Stimulated activated CD8-positive, alpha-beta memory T cell treated with anti-CD3 and anti-CD28 coated beads, Interleukin-12 subunit alpha, Interleukin-12 subunit beta, amount 100 ng/mL, for 4 hours (primary cell): ENCODE measurements at regions not wholly inside any gene's neighbourhood (a gene's known extent, or its start where the extent isn't known, plus 50 kb on each side); places are given as distances from the start of the nearest gene placed in this dataset.
"Not testable (repeated sequence)": the region's sequence is repeated elsewhere in the genome, so short reads cannot be mapped to it uniquely, and the experiment has no call there.

ENCODE experiments used
- DNase-seq: peaks from one replicate; pipeline ENCODE4 v3.0.0-alpha.2; 2020; ENCODE audit warnings: low read depth

GRCh38 chr2:87457129-87457499 is 290.8 kb upstream of the PLGLB2 start:
- not testable (repeated sequence) for DNase-seq

DNA sequence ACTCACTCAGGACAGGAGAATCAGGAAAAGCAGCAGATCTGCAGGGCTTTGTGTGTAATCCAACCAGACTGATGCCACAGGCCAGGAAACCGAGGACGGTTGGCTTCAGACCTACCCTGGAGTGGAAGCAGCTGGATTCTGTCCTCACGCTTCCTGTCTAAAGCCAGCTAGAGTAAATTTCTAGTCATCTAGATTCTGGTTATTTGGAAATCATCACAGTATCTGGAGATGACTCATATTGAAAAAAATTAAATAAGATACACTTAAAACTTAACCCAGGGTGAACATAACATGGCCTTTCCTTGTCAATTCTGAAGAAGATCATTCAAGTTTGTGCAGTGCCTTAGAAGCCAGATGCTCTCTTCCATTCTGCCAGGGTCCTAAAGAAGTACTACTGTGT is 288.9 kb upstream of the PLGLB2 start:
- not testable (repeated sequence) for DNase-seq

DNA sequence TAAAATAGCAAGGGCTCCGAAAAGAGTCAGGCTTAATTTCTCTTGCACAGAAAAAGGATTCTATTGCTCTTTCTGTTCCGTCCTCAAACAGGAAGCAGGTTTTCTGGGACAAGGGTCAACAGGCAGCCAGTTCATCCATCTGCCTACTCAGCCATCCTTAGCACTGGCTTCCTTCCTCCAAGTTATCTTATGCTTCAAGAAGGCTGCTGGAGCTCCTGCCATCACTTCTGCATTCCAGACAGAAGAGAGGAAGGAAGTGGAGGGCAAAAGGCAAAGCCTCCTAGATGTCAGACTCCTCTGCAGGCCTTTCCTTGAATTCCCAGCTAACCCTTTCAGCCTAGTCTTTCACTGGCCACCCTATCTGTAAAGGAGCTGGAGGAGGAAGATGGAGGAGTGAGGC is 287.8 kb upstream of the PLGLB2 start:
- not testable (repeated sequence) for DNase-seq

- not testable (repeated sequence) for DNase-seq
Observed at GRCh38 chr2:87460662-87461061, 287.2 kb upstream of the PLGLB2 start.

- DNase-seq: not testable (repeated sequence)
Observed at GRCh38 chr2:87461671-87462070, 286.2 kb upstream of the PLGLB2 start.

- DNase-seq: not testable (repeated sequence)
Observed at GRCh38 chr2:87464219-87464618, 283.7 kb upstream of the PLGLB2 start.

- not testable (repeated sequence) for DNase-seq
Observed at GRCh38 chr2:87465730-87466129, 282.2 kb upstream of the PLGLB2 start.

- peak; percentile 30 for DNase-seq
Observed at GRCh38 chr2:87466591-87467120, 281.2 kb upstream of the PLGLB2 start.

- not testable (repeated sequence) for DNase-seq
Observed at GRCh38 chr2:87468429-87468981, 279.4 kb upstream of the PLGLB2 start.

DNA sequence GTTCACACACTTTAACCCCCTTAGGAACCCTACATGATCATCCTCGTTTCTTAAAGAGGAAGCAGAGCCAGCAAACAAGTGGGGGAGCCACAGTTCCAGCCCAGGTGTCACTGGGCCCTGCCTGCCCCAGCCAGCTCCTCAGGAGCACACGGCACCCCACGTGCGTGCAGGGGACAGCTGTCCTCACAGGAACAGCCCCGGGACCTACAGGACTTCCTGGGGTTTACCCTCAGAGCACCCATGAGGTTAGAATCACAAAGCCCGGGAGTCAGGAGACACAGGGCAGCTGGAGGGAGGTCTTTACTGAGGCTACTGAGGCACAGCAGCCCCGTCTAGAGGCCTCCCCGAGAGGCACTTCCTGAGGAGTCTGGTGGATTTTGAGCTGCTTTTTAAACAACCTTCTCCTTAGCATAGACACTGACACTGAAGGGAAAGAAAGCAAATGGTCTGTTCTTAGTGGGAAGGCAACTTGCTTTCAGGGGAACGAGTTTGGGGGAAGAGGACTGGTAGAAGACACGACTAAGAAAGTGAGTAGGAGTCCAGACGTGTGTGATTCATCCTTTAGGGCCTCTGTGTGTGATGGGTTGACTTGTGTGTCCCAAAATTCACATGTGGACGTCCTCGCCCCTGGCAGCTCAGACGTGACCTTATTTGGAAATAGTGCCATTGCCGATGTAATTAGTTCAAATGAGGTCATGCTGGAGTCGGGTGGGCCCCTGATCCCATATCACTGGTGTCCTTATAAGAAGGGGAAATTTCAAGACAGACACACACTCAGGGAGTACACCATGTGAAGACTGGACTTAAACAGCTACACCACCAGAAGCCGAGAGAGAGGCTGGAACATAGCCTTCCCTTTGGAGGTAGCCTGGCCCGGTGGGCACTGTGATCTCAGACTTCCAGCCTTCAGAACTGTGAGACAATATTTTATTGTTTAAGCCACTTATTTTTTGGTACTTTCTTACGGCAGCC is 278.4 kb upstream of the PLGLB2 start:
- not testable (repeated sequence) for DNase-seq

DNA sequence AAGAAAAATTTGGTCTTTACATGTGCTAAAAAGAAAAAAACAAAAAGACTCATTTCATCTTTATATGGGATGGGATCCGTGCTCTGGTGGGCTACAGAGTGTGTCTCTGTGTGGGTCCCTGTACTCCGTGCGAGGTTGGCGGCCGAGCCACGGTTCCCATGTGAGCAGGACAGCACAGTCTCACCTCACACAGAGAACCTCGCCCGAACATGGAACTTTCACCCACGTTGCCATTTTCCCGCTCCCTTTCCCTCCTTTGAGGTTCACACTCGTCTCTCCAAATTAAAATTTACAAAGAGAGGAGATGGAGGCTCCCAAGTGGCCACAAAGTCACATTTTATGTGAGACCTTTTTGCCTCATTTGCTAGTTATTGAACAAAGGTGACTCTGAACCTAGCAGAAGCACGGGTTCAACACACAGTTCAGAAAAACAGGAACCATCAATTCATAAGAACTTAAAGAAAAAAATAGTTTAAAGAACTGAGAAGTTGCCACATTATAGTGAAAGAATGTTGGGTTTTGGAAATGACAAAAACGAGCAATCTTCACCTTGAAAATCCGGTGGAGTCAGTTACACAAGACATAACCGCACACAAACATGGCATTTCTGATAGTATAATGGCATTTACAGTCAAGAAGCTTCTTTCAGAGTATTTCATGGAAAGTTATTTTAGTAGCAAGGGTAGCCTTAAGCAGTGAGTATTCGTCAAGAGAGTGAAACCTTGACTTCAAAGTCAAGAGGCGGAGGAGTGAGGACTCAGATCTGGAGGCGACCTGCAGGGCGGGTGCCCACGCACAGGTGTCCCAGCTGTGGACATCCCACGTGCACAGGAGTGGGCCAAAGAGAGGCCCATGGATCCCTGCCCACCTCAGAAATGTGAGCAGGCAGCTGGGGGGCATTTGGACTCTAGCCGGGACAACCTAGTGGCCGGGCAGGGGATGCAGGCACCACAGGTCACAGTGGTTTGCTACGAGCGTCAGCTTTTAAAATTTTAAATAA is 277.2 kb upstream of the PLGLB2 start:
- DNase-seq: not testable (repeated sequence)

DNA sequence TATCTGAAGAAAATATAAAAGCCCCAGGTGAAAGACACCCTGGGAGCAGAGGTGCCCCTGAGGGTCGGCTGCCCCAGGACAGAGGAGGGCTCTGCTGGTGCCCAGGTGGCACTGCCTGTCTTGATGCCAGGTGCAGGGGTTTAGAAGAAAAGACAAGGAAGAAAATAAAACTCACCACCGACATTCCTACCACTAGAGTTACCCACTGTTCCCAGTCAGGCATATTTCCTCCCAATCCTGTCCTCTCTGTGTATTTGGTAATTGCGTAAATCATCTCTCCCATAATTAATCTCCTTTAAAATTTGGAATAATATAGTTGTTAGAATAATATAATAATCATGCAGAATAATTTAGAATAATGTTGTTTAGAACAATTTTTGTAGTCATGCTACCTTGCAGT is 276.4 kb upstream of the PLGLB2 start:
- not testable (repeated sequence) for DNase-seq

GRCh38 chr2:87476223-87476872 is 271.5 kb upstream of the PLGLB2 start:
- not testable (repeated sequence) for DNase-seq

DNA sequence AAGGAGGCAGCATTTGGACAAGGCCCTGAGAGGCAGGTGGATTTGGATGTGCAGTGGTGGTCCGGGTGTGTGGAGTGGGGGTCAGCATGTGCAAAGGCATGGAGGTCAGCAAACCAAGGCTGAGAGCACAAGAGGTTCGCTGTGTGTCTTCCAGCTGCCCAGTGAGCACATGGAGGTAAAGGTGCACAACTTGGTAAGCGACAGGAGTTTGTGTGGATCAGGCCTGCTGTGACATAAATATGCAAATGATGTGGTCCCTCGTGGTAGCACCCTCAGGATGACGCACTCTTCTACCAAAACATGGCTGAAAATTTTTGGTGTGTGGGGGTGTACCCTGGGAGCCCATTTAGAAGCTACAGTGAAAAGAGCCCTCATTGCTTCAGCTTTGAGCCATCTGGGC is 271.0 kb upstream of the PLGLB2 start:
- not testable (repeated sequence) for DNase-seq

DNA sequence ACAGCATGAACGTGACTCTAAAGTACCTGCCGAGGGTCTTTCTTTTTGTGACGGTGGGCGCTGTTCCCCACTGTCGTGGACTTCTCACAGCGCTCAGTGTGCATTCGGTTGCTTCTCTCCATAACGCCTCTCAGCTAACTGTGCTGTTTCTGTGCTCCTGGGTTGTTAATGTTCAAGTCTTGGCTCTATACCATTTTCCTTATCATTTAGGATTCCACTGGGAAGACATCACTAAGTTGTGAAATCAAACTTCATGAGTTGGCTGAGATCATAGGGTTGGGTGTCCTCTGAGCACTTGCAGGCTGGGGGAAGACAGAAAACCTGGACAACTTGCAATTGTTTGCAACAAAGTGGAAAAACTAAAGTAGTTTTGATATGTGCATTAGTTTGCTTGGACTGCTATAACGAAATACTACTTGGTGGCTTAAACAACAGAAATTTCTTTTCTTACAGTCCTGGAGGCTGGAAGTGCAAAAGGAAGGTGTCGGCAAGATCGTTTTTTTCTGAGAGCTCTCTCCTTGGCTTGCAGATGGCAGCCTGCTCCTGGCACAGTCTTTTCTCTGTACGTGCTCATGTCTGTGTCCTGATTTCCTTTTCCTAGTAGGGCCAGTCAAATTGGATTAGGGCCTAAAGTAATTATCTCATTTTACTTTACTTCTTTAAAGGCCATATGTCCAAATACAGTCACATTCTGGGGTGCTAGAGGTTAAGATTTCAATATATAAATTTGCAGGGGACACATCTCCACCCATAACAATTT is 270.0 kb upstream of the PLGLB2 start:
- DNase-seq: not testable (repeated sequence)

DNA sequence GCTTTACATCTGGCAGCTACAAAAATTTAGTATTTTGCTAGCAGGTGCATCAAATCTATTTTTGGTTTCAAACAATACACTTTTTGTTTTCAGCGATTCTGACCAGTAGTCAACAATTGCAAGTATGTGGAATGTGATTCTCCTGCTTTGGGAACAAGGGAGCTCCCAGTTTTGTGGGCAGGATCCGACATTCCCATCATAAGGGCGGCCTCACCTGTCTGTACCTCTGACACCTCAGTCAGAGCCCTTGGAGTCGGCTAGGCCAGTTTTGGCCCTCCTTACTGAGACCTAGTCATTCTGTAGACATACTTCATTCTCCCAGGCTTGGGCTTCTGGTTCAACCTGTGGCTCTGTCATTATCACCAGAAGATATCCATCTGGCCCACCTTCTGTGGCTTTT is 269.0 kb upstream of the PLGLB2 start:
- DNase-seq: not testable (repeated sequence)

DNA sequence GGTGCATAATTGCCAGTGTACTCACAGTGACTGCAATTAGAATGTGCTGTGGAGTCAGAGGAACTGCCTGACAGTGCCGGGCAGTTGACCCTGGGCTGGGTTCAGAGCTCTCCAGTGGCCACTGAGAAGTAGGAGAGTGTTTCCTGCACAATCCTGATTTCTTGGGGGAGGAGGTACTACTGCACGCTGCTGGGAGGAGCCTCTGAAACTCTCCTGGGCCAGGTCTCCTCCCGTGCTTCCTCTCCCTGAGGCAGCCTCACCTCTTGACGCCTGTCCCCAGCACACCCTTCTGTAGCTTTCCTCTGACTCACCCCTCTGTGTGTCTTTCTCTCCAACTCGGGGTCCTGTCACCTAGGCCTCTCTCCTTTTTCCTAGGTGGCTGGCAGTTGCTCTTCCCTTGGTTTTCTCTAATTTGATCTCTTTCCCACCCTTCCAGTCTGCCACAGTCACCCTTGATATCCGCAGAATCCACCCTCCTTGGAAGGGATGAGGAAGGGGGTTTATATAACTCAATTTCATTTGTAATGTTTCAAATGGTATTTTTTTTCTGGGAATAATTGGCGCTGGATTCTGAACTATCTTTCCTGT is 264.7 kb upstream of the PLGLB2 start:
- DNase-seq: not testable (repeated sequence)

DNA sequence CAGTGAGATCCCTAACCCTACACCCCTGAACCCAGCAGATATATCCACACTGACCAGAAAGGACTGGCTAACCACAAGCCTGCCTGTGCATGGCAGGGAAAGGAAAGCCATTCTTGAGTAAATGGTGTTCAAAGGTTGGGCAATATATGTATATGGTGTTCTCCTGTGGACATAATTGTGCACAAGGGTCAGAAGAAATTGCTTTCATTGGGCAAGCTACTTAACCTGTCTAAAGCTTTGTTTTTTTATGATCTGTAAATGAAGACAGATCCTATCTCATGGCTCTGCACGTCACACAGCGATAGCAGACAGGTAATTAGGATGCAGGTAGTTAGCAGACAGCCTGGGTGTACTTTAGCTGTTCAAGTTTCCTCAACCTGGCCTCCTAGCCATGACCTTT is 263.5 kb upstream of the PLGLB2 start:
- DNase-seq: not testable (repeated sequence)

DNA sequence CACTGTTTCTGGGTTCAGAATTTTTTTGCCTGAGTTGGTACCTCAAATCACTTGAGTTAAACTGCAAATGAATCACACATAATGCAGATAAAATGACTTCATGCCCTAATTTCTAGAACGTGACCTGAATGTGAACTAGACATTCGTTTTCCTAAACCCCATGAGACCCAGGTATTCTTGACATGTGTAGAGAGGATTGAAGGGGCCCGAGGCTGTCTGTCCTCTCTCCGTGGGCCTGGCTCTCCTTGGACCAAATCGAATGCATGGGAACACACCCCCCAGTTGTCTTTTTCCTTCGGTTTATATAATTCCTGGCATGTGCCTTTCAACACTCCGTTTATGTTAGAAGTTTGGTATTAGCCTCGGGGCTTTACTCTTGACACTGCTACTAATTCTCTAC is 262.4 kb upstream of the PLGLB2 start:
- not testable (repeated sequence) for DNase-seq

- not testable (repeated sequence) for DNase-seq
Observed at GRCh38 chr2:87485884-87486283, 262.0 kb upstream of the PLGLB2 start.
